Natural killer cell (primary cell): ENCODE measurements at regions not wholly inside any gene's neighbourhood (a gene's known extent, or its start where the extent isn't known, plus 50 kb on each side); places are given as distances from the start of the nearest gene placed in this dataset.

Source experiments
- ATAC-seq, 3 donors: fragments of 150-1000 bp in 2 of 3; fragments of 200-7000 bp in 1 of 3; cut with Tn5 transposase; 1 replicate in 1 of 3; 2 replicates in 2 of 3; pipeline ENCODE4 v1.10.0; 2021; ENCODE audit warnings: mild to moderate bottlenecking in 2 of 3, moderate library complexity in 2 of 3
- DNase-seq, 2 donors: peaks; one replicate each; pipeline versions ENCODE4 v3.0.0 to v3.0.0-alpha.2; 2013 to 2021; ENCODE audit warnings: mixed read lengths in 1 of 2
- H3K27ac ChIP-seq: one replicate; pipeline ENCODE4 v1.5.1; 2013; ENCODE audit warnings: mild to moderate bottlenecking, low read length
- H3K27me3 ChIP-seq: one replicate; pipeline ENCODE4 v1.6.1; 2013; ENCODE audit warnings: low read length; ENCODE audit not compliant: control insufficient read depth, insufficient read depth
- H3K36me3 ChIP-seq: one replicate; pipeline ENCODE4 v1.6.1; 2013; ENCODE audit warnings: low read length; ENCODE audit not compliant: control insufficient read depth, insufficient read depth
- H3K4me1 ChIP-seq: one replicate; pipeline ENCODE4 v1.6.1; 2013; ENCODE audit warnings: low read length; ENCODE audit not compliant: control insufficient read depth, insufficient read depth
- H3K4me3 ChIP-seq: one replicate; pipeline ENCODE4 v1.5.1; 2013; ENCODE audit warnings: low read length
- H3K9me3 ChIP-seq: one replicate; pipeline ENCODE4 v1.6.1; 2013; ENCODE audit warnings: low read length; ENCODE audit not compliant: control insufficient read depth, insufficient read depth
- H3K27ac Mint-ChIP-seq, 2 donors: one replicate each; pipeline ENCODE4 v1.8.0; 2022; ENCODE audit warnings: mild to moderate bottlenecking in 2 of 2, mixed read lengths in 2 of 2, moderate library complexity in 1 of 2
- H3K27me3 Mint-ChIP-seq, 2 donors: one replicate each; pipeline ENCODE4 v1.8.0; 2022; ENCODE audit warnings: low read depth in 2 of 2, mixed read lengths in 2 of 2
- H3K36me3 Mint-ChIP-seq: one replicate; pipeline ENCODE4 v1.8.0; 2022; ENCODE audit warnings: mixed read lengths
- H3K4me1 Mint-ChIP-seq, 2 donors: one replicate each; pipeline ENCODE4 v1.8.0; 2022; ENCODE audit warnings: mixed read lengths in 2 of 2
- H3K4me3 Mint-ChIP-seq: one replicate; pipeline ENCODE4 v1.8.0; 2022; ENCODE audit warnings: mild to moderate bottlenecking, moderate library complexity, mixed read lengths
- H3K9me3 Mint-ChIP-seq, 2 donors: one replicate each; pipeline ENCODE4 v1.8.0; 2022; ENCODE audit warnings: mixed read lengths in 2 of 2
- WGBS: methylation state at CpG from one replicate; pipeline ENCODE4 v1.1.7; 2013; ENCODE audit warnings: missing lambda C conversion rate; ENCODE audit not compliant: insufficient coverage; 5-methylcytosine and 5-hydroxymethylcytosine counted together
- intact Hi-C: fragments of 100-400 bp; cut with micrococcal nuclease; formaldehyde crosslinking; loops from one replicate; pipeline ENCODE4 v1.14.2; 2022
- TF ChIP-seq, protein P1 (sequence below): fragments of 200-600 bp; IDR thresholded peaks from one replicate; pipeline ENCODE4 v1.8.0; 2022; ENCODE audit warnings: antibody characterized with exemption

DNA sequence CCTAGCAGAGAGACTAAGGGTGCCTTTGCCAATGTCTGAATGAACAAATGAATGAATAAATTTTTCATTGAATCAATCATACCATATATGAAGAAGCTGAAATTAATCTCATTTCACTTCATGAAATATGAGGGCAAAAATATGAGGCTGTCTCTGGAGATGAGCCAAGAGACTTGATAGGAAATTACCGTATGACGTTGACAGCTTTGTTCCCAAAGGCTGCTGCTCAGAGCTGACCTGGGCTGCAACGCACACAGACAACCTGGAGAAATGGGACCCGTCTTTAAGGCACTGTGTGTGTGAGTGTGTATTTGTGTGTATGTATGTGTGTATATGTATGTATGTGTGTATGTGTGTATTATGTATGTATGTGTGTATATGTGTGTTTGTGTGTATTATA, 226.1 kb downstream of the IRX2 start:
- no peaks in the 10 kb centered on the region for H3K36me3 Mint-ChIP-seq
- H3K27me3 ChIP-seq, result no peaks in the 10 kb centered on the region

DNA sequence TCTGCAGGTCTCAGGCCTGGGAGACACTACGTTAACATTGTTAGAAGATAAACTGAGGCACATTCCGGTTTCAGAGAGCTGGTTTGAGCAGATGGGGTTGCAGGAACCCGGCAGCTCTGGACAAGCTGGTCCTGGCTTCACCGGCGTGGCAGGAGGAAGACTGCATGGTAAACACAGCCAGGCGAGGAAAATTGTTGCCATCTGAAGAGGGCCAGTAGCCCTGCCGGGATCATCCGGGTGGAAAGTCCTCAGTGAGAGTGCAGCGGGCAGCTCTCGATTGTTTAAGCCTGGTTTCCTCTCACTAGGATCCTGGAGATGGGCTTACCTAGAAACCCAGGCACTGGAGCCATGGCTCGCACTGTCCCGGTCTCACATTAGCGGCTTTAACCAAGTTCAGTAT, 226.9 kb downstream of the IRX2 start:
- no peak overlapping the region for H3K27ac ChIP-seq
- no peaks in the 10 kb centered on the region for H3K36me3 ChIP-seq
- ATAC-seq (no peak), DNase-seq (no peak)
- Mint-ChIP-seq H3K9me3 (peaks cover 3 to 8% of the 10 kb centered on the region in 2 donors), H3K36me3 (no peaks in the 10 kb centered on the region), H3K27me3 (no peaks in the 10 kb centered on the region), H3K4me3 (no peak overlapping the region), H3K4me1 (no peaks in the 10 kb centered on the region), H3K27ac (no peak overlapping the region)
- TF ChIP-seq, protein P1, sequence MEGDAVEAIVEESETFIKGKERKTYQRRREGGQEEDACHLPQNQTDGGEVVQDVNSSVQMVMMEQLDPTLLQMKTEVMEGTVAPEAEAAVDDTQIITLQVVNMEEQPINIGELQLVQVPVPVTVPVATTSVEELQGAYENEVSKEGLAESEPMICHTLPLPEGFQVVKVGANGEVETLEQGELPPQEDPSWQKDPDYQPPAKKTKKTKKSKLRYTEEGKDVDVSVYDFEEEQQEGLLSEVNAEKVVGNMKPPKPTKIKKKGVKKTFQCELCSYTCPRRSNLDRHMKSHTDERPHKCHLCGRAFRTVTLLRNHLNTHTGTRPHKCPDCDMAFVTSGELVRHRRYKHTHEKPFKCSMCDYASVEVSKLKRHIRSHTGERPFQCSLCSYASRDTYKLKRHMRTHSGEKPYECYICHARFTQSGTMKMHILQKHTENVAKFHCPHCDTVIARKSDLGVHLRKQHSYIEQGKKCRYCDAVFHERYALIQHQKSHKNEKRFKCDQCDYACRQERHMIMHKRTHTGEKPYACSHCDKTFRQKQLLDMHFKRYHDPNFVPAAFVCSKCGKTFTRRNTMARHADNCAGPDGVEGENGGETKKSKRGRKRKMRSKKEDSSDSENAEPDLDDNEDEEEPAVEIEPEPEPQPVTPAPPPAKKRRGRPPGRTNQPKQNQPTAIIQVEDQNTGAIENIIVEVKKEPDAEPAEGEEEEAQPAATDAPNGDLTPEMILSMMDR, result no peak
- 91% methylated on average over 13 of the region's 13 CpGs for WGBS
- no peaks in the 10 kb centered on the region for H3K4me1 ChIP-seq
- H3K9me3 ChIP-seq, result no peaks in the 10 kb centered on the region
- intact Hi-C loops, result no loop called here
- no peak overlapping the region for H3K4me3 ChIP-seq
- H3K27me3 ChIP-seq, result no peaks in the 10 kb centered on the region

More for the DNA sequence above, 226.1 kb downstream of the IRX2 start:
- Histone ChIP-seq H3K9me3 (no peaks in the 10 kb centered on the region), H3K4me3 (no peak overlapping the region), H3K27ac (no peak overlapping the region), H3K4me1 (no peaks in the 10 kb centered on the region), H3K36me3 (no peaks in the 10 kb centered on the region)
- ATAC-seq (peak in 1 of 3 donors; percentile 19), DNase-seq (no peak)
- Mint-ChIP-seq H3K27me3 (no peaks in the 10 kb centered on the region), H3K4me1 (no peaks in the 10 kb centered on the region), H3K27ac (no peak overlapping the region), H3K9me3 (peaks cover 3 to 8% of the 10 kb centered on the region in 2 donors), H3K4me3 (no peak overlapping the region)
- TF ChIP-seq, protein P1, result no peak
- WGBS, result 88% methylated on average over 4 of the region's 4 CpGs
- intact Hi-C loops, result no loop called here

DNA sequence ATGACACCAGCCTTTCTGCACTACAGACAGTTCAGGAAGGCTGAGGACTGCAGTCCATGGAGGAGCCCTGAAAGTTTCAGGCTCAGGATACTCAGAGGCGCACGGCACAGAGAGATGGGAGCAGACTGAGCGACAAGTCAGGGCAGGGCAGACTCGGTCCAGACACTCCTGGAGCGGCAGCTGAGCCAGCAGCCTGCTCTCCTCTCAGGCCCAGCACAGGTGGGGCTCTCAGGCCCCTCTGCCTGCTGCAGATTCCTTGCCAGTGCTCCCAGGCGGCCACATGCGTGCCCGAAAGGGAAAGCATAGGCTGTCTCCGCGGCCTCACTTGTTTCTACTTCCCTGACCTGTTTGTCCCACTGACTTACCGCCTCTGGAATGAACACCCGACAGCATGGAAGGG, 228.3 kb downstream of the IRX2 start:
- no peaks in the 10 kb centered on the region for H3K9me3 ChIP-seq
- Mint-ChIP-seq H3K9me3 (peaks cover 3 to 8% of the 10 kb centered on the region in 2 donors), H3K36me3 (no peaks in the 10 kb centered on the region), H3K27me3 (no peaks in the 10 kb centered on the region), H3K4me3 (no peak overlapping the region), H3K27ac (no peak overlapping the region), H3K4me1 (no peaks in the 10 kb centered on the region)
- no peaks in the 10 kb centered on the region for H3K36me3 ChIP-seq
- DNase-seq, result no peak
- no peak overlapping the region for H3K27ac ChIP-seq
- H3K4me1 ChIP-seq, result no peaks in the 10 kb centered on the region
- no peak overlapping the region for H3K4me3 ChIP-seq
- WGBS, result 90% methylated on average over 12 of the region's 12 CpGs
- TF ChIP-seq, protein P1, result no peak
- ATAC-seq, result no peak
- H3K27me3 ChIP-seq, result no peaks in the 10 kb centered on the region
- intact Hi-C loops, result no loop called here

DNA sequence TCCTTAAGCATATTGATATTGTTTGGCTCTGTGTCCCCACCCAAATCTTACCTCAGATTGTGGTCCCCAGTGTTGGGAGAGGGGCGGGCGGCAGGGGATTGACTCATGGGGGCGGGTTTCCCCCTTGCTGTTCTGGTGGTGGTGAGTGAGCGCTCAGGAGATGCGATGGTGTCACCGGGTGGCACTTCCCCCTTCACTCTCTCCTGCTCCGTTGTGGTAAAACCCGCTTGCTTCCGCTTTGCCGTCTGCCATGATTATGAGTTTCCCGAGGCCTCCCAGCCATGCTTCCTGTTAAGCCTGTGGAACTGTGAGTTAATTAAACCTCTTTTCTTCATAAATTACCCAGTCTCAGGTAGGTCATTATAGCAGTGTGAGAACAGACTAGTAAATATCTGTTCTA, 229.1 kb downstream of the IRX2 start:
- Mint-ChIP-seq H3K9me3 (peaks cover 3 to 8% of the 10 kb centered on the region in 2 donors), H3K36me3 (no peaks in the 10 kb centered on the region), H3K27ac (no peak overlapping the region), H3K27me3 (no peaks in the 10 kb centered on the region), H3K4me1 (no peaks in the 10 kb centered on the region), H3K4me3 (no peak overlapping the region)
- no peak for ATAC-seq
- no peaks in the 10 kb centered on the region for H3K9me3 ChIP-seq
- intact Hi-C loops, result no loop called here
- H3K36me3 ChIP-seq, result no peaks in the 10 kb centered on the region
- TF ChIP-seq, protein P1, result no peak
- H3K27ac ChIP-seq, result no peak overlapping the region
- no peaks in the 10 kb centered on the region for H3K27me3 ChIP-seq
- WGBS, result 80% methylated on average over 11 of the region's 11 CpGs
- H3K4me3 ChIP-seq, result no peak overlapping the region
- no peaks in the 10 kb centered on the region for H3K4me1 ChIP-seq
- DNase-seq, result no peak
